ENCODE measurements at regions not wholly inside any gene's neighbourhood (a gene's known extent, or its start where the extent isn't known, plus 50 kb on each side); places are given as distances from the start of the nearest gene placed in this dataset.

DNA sequence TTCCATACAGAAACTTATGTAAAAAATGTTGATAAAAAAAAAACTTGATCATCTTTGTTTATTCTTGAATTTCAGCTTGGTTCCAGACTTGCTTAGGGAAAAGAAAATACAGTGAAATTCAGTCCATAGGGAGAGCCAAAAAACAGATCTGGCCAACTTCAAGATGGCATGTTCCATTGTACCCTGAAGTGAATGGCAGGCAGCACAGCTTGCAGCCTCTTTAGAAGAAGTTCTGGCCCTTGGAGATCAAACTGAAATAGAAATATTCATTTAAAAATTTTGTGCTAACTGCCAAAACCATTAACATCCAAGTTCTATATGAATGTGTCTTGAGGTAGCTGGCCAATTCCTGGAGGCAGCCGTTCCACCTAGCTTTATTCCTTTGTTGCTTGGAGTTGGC, 448.4 kb downstream of the EPM2A start:
- Histone ChIP-seq H3K27ac (no peak overlapping the region), H3K36me3 (no peaks in the 10 kb centered on the region), H3K4me3 (ENCODE audit: low read depth, low read length) (no peak overlapping the region), H3K9me3 (ENCODE audit: severe bottlenecking) (no peaks in the 10 kb centered on the region), H3K27me3 (ENCODE audit: insufficient read depth, low read depth, severe bottlenecking) (no peaks in the 10 kb centered on the region)
- DNase-seq = no peak
- TF ChIP-seq, protein P1, sequence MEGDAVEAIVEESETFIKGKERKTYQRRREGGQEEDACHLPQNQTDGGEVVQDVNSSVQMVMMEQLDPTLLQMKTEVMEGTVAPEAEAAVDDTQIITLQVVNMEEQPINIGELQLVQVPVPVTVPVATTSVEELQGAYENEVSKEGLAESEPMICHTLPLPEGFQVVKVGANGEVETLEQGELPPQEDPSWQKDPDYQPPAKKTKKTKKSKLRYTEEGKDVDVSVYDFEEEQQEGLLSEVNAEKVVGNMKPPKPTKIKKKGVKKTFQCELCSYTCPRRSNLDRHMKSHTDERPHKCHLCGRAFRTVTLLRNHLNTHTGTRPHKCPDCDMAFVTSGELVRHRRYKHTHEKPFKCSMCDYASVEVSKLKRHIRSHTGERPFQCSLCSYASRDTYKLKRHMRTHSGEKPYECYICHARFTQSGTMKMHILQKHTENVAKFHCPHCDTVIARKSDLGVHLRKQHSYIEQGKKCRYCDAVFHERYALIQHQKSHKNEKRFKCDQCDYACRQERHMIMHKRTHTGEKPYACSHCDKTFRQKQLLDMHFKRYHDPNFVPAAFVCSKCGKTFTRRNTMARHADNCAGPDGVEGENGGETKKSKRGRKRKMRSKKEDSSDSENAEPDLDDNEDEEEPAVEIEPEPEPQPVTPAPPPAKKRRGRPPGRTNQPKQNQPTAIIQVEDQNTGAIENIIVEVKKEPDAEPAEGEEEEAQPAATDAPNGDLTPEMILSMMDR (IDR thresholded peaks at IDR 0.05; ENCODE audit: low read depth, low read length) = no peak

DNA sequence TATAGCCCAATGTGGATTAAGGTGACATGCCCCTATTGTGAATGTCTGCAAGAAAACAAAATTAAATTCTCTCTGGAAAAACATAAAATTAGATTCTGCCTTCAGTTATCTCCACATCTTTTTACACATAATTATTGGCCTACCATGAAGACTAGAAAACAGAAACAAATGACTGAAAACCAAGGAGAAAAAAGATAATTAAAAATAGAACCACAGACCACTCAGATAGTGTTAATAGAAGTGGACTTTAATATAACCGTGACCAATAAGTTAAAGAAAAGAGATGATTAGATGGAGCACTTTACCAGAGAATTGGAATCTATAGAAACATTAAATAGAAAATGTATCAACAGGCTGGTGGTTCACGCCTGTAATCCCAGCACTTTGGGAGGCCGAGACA, 445.7 kb downstream of the EPM2A start:
- TF ChIP-seq, protein P1 (IDR thresholded peaks at IDR 0.05; ENCODE audit: low read depth, low read length) = no peak
- Histone ChIP-seq H3K36me3 (no peaks in the 10 kb centered on the region), H3K4me3 (ENCODE audit: low read depth, low read length) (no peak overlapping the region), H3K27ac (no peak overlapping the region), H3K9me3 (ENCODE audit: severe bottlenecking) (no peaks in the 10 kb centered on the region), H3K27me3 (ENCODE audit: insufficient read depth, low read depth, severe bottlenecking) (no peaks in the 10 kb centered on the region)
- DNase-seq = no peak

DNA sequence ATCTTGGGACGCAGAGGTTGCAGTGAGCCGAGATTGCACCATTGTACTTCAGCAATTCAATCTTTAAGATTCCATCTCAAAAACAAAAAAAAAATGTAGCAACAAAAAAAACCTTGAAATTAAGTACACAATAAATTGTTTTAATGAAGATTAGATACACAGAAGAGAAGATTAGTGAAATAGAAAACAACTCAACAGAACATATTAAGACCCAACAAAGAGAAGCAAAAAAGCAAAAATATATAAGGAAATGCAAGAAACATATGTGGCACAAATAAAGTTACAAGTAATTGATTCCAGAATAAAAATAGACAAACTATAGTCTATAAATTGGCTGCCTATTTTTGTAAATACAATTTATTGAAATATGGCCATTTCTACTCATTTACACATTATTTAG, 445.2 kb downstream of the EPM2A start:
- no peak for DNase-seq
- TF ChIP-seq, protein P1 (IDR thresholded peaks at IDR 0.05; ENCODE audit: low read depth, low read length) = no peak
- H3K4me3 ChIP-seq (ENCODE audit: low read depth, low read length) = no peak overlapping the region
- H3K27me3 ChIP-seq (ENCODE audit: insufficient read depth, low read depth, severe bottlenecking) = no peaks in the 10 kb centered on the region
- H3K9me3 ChIP-seq (ENCODE audit: severe bottlenecking) = no peaks in the 10 kb centered on the region
- no peak overlapping the region for H3K27ac ChIP-seq
- H3K36me3 ChIP-seq = no peaks in the 10 kb centered on the region

DNA sequence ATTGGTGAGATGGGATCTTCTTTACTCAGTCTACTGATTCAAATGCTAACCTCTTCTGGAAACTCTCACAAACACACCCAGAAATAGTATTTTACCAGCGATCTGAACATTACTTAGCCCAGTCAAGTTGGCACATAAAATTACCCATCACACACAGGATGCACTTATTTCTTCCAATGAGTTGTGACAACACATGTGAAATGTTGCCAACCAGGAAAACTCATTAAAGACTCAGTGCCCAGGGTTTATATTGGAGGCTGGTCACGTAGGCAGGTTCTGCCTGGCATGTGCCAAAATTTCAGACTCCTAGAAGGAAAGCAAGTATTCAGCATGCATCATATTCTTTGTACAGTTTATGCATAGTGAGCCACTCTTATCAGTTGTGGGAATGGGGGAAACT, 443.3 kb downstream of the EPM2A start:
- H3K4me3 ChIP-seq (ENCODE audit: low read depth, low read length) = no peak overlapping the region
- H3K36me3 ChIP-seq = no peaks in the 10 kb centered on the region
- H3K27me3 ChIP-seq (ENCODE audit: insufficient read depth, low read depth, severe bottlenecking) = no peaks in the 10 kb centered on the region
- TF ChIP-seq, protein P1 (IDR thresholded peaks at IDR 0.05; ENCODE audit: low read depth, low read length) = no peak
- no peaks in the 10 kb centered on the region for H3K9me3 ChIP-seq (ENCODE audit: severe bottlenecking)
- no peak for DNase-seq
- H3K27ac ChIP-seq = no peak overlapping the region

DNA sequence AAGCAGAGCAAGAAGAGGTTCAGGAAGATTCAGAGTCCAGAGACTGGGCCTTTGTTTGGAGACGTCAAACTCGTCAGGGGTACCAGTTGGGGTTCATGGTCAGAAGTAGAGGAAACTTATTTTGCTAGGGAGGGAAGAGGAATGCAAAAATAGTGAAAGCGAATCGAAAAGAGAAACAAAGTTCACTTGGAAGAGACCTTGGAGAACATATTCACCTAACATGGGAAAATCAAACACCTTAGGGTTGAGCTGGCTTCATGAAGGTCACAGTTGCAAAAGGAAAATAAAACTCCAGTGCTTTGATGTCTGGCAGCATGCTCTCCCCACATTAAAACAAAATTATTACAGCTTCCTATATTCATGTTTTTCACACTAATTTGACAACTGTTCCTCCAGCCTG, 440.4 kb downstream of the EPM2A start:
- no peak for DNase-seq
- H3K27ac ChIP-seq = no peak overlapping the region
- no peaks in the 10 kb centered on the region for H3K9me3 ChIP-seq (ENCODE audit: severe bottlenecking)
- no peaks in the 10 kb centered on the region for H3K36me3 ChIP-seq
- H3K27me3 ChIP-seq (ENCODE audit: insufficient read depth, low read depth, severe bottlenecking) = no peaks in the 10 kb centered on the region
- TF ChIP-seq, protein P1 (IDR thresholded peaks at IDR 0.05; ENCODE audit: low read depth, low read length) = no peak
- H3K4me3 ChIP-seq (ENCODE audit: low read depth, low read length) = no peak overlapping the region

DNA sequence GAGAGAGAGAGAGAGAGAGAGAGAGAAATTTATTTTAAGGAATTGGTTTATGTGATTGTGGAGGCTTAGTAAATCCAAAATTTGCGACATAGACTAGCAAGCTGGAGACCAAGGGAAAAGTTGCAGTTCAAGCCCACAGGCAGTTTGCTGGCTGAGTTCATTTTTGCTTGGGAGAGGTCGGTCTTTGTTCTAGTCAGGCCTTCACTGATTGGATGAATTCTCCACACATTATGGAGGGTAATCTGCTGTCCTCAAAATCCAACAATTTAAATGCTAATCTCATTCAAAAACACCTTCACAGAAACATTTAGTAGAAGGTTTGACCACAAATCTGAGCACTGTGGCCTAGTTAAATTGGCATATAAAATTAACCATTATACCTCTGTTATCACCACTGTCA, 439.6 kb downstream of the EPM2A start:
- Histone ChIP-seq H3K9me3 (ENCODE audit: severe bottlenecking) (no peaks in the 10 kb centered on the region), H3K36me3 (no peaks in the 10 kb centered on the region), H3K27ac (no peak overlapping the region), H3K27me3 (ENCODE audit: insufficient read depth, low read depth, severe bottlenecking) (no peaks in the 10 kb centered on the region), H3K4me3 (ENCODE audit: low read depth, low read length) (no peak overlapping the region)
- TF ChIP-seq, protein P1 (IDR thresholded peaks at IDR 0.05; ENCODE audit: low read depth, low read length) = no peak
- DNase-seq = no peak

All from WERI-Rb-1 (cell line).